ENCODE measurements at regions not wholly inside any gene's neighbourhood (a gene's known extent, or its start where the extent isn't known, plus 50 kb on each side); places are given as distances from the start of the nearest gene placed in this dataset.

DNA sequence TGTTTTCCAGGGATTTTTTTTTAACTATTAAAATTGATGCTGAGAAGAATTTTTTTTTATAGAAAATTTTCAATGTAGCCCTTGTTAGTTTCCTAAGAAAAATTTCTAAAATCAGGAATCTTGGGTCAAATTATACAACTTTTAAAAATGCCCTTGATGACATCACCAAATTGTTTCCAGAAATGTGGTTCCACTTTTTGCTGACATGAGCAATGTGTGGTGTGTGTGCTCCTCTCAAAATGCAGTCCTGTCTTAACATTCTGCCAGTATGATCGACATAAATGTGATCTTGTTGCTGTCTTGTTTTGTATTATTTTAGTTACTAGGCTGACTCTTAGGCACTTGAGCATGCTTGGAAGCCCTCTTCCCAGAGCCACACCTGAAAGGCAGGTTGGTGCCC is 89.7 kb upstream of the ST6GAL2 start:
- Mint-ChIP-seq H3K36me3 (no peaks in the 10 kb centered on the region), H3K27me3 (ENCODE audit: low read depth) (no peaks in the 10 kb centered on the region; the same call in 1 of the 2 replicates), H3K9me3 (no peaks in the 10 kb centered on the region), H3K27ac (no peak overlapping the region), H3K4me1 (no peaks in the 10 kb centered on the region), H3K4me3 (no peak overlapping the region)
- DNase-seq (ENCODE audit: low spot score) (no peak), ATAC-seq (no peak)
- TF ChIP-seq SMAD3 (CRISPR knock-in tag; IDR thresholded peaks at IDR 0.05; ENCODE audit: borderline replicate concordance), result no peak
- no peak for TF ChIP-seq NR3C1 (CRISPR knock-in tag; conservative IDR thresholded peaks at IDR 0.05; ENCODE audit: low read depth)
- TF ChIP-seq, protein P1, sequence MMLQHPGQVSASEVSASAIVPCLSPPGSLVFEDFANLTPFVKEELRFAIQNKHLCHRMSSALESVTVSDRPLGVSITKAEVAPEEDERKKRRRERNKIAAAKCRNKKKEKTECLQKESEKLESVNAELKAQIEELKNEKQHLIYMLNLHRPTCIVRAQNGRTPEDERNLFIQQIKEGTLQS (CRISPR knock-in tag; conservative IDR thresholded peaks at IDR 0.05), result no peak
- TF ChIP-seq, protein P2, sequence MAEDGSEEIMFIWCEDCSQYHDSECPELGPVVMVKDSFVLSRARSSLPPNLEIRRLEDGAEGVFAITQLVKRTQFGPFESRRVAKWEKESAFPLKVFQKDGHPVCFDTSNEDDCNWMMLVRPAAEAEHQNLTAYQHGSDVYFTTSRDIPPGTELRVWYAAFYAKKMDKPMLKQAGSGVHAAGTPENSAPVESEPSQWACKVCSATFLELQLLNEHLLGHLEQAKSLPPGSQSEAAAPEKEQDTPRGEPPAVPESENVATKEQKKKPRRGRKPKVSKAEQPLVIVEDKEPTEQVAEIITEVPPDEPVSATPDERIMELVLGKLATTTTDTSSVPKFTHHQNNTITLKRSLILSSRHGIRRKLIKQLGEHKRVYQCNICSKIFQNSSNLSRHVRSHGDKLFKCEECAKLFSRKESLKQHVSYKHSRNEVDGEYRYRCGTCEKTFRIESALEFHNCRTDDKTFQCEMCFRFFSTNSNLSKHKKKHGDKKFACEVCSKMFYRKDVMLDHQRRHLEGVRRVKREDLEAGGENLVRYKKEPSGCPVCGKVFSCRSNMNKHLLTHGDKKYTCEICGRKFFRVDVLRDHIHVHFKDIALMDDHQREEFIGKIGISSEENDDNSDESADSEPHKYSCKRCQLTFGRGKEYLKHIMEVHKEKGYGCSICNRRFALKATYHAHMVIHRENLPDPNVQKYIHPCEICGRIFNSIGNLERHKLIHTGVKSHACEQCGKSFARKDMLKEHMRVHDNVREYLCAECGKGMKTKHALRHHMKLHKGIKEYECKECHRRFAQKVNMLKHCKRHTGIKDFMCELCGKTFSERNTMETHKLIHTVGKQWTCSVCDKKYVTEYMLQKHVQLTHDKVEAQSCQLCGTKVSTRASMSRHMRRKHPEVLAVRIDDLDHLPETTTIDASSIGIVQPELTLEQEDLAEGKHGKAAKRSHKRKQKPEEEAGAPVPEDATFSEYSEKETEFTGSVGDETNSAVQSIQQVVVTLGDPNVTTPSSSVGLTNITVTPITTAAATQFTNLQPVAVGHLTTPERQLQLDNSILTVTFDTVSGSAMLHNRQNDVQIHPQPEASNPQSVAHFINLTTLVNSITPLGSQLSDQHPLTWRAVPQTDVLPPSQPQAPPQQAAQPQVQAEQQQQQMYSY (CRISPR knock-in tag; IDR thresholded peaks at IDR 0.05), result no peak
- TF ChIP-seq IRF2 (CRISPR knock-in tag; IDR thresholded peaks at IDR 0.05; ENCODE audit: borderline replicate concordance, low read depth), result no peak
- TF ChIP-seq, protein P3, sequence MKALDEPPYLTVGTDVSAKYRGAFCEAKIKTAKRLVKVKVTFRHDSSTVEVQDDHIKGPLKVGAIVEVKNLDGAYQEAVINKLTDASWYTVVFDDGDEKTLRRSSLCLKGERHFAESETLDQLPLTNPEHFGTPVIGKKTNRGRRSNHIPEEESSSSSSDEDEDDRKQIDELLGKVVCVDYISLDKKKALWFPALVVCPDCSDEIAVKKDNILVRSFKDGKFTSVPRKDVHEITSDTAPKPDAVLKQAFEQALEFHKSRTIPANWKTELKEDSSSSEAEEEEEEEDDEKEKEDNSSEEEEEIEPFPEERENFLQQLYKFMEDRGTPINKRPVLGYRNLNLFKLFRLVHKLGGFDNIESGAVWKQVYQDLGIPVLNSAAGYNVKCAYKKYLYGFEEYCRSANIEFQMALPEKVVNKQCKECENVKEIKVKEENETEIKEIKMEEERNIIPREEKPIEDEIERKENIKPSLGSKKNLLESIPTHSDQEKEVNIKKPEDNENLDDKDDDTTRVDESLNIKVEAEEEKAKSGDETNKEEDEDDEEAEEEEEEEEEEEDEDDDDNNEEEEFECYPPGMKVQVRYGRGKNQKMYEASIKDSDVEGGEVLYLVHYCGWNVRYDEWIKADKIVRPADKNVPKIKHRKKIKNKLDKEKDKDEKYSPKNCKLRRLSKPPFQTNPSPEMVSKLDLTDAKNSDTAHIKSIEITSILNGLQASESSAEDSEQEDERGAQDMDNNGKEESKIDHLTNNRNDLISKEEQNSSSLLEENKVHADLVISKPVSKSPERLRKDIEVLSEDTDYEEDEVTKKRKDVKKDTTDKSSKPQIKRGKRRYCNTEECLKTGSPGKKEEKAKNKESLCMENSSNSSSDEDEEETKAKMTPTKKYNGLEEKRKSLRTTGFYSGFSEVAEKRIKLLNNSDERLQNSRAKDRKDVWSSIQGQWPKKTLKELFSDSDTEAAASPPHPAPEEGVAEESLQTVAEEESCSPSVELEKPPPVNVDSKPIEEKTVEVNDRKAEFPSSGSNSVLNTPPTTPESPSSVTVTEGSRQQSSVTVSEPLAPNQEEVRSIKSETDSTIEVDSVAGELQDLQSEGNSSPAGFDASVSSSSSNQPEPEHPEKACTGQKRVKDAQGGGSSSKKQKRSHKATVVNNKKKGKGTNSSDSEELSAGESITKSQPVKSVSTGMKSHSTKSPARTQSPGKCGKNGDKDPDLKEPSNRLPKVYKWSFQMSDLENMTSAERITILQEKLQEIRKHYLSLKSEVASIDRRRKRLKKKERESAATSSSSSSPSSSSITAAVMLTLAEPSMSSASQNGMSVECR (CRISPR knock-in tag; IDR thresholded peaks at IDR 0.05; ENCODE audit: borderline replicate concordance), result no peak
- no peak for TF ChIP-seq CREB1 (CRISPR knock-in tag; IDR thresholded peaks at IDR 0.05)
- TF ChIP-seq CBFB (CRISPR knock-in tag; IDR thresholded peaks at IDR 0.05; ENCODE audit: low read depth), result no peak
- TF ChIP-seq GTF2I (CRISPR knock-in tag; conservative IDR thresholded peaks at IDR 0.05), result no peak
- TF ChIP-seq, protein P4, sequence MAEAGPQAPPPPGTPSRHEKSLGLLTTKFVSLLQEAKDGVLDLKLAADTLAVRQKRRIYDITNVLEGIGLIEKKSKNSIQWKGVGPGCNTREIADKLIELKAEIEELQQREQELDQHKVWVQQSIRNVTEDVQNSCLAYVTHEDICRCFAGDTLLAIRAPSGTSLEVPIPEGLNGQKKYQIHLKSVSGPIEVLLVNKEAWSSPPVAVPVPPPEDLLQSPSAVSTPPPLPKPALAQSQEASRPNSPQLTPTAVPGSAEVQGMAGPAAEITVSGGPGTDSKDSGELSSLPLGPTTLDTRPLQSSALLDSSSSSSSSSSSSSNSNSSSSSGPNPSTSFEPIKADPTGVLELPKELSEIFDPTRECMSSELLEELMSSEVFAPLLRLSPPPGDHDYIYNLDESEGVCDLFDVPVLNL (CRISPR knock-in tag; IDR thresholded peaks at IDR 0.05; ENCODE audit: borderline replicate concordance, low read depth), result no peak
- TF ChIP-seq, protein P5, sequence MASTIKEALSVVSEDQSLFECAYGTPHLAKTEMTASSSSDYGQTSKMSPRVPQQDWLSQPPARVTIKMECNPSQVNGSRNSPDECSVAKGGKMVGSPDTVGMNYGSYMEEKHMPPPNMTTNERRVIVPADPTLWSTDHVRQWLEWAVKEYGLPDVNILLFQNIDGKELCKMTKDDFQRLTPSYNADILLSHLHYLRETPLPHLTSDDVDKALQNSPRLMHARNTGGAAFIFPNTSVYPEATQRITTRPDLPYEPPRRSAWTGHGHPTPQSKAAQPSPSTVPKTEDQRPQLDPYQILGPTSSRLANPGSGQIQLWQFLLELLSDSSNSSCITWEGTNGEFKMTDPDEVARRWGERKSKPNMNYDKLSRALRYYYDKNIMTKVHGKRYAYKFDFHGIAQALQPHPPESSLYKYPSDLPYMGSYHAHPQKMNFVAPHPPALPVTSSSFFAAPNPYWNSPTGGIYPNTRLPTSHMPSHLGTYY (CRISPR knock-in tag; IDR thresholded peaks at IDR 0.05), result no peak
- TF ChIP-seq, protein P6, sequence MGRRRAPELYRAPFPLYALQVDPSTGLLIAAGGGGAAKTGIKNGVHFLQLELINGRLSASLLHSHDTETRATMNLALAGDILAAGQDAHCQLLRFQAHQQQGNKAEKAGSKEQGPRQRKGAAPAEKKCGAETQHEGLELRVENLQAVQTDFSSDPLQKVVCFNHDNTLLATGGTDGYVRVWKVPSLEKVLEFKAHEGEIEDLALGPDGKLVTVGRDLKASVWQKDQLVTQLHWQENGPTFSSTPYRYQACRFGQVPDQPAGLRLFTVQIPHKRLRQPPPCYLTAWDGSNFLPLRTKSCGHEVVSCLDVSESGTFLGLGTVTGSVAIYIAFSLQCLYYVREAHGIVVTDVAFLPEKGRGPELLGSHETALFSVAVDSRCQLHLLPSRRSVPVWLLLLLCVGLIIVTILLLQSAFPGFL (CRISPR knock-in tag; IDR thresholded peaks at IDR 0.05; ENCODE audit: borderline replicate concordance), result no peak
- TF ChIP-seq ZNF416 (CRISPR knock-in tag; IDR thresholded peaks at IDR 0.05), result no peak
- no peak for TF ChIP-seq TEAD4 (CRISPR knock-in tag; IDR thresholded peaks at IDR 0.05)
- no peak for TF ChIP-seq RORB (CRISPR knock-in tag; IDR thresholded peaks at IDR 0.05)
- TF ChIP-seq, protein P7, sequence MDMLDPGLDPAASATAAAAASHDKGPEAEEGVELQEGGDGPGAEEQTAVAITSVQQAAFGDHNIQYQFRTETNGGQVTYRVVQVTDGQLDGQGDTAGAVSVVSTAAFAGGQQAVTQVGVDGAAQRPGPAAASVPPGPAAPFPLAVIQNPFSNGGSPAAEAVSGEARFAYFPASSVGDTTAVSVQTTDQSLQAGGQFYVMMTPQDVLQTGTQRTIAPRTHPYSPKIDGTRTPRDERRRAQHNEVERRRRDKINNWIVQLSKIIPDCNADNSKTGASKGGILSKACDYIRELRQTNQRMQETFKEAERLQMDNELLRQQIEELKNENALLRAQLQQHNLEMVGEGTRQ (CRISPR knock-in tag; IDR thresholded peaks at IDR 0.05), result no peak
- TF ChIP-seq, protein P8, sequence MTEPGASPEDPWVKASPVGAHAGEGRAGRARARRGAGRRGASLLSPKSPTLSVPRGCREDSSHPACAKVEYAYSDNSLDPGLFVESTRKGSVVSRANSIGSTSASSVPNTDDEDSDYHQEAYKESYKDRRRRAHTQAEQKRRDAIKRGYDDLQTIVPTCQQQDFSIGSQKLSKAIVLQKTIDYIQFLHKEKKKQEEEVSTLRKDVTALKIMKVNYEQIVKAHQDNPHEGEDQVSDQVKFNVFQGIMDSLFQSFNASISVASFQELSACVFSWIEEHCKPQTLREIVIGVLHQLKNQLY (CRISPR knock-in tag; IDR thresholded peaks at IDR 0.05), result no peak
- CTCF ChIA-PET, result no interaction called here
- POLR2A ChIA-PET, result no interaction called here
